ENCODE measurements at regions not wholly inside any gene's neighbourhood (a gene's known extent, or its start where the extent isn't known, plus 50 kb on each side); places are given as distances from the start of the nearest gene placed in this dataset.

GRCh38 chr11:47917599-47918369 lies 62.6 kb upstream of the PTPRJ start (continued):
- TF ChIP-seq DIDO1 (tag; IDR thresholded peaks at IDR 0.05; ENCODE audit: low read depth): no peak
- TF ChIP-seq TCFL5 (CRISPR knock-in tag; conservative IDR thresholded peaks at IDR 0.05): no peak
- no peak for TF ChIP-seq STAT6 (CRISPR knock-in tag; IDR thresholded peaks at IDR 0.05)
- no peak for TF ChIP-seq EZH2 (IDR thresholded peaks at IDR 0.05; ENCODE audit: borderline replicate concordance, low read depth, low read length)
- no peak for TF ChIP-seq NBN (IDR thresholded peaks at IDR 0.05; ENCODE audit: low read depth)
- peak; percentile 84 for TF ChIP-seq SNIP1 (IDR thresholded peaks at IDR 0.05; ENCODE audit: low read depth)
- peak; percentile 97 for TF ChIP-seq RAD51 (IDR thresholded peaks at IDR 0.05; ENCODE audit: borderline replicate concordance, low read depth)
- TF ChIP-seq HOMEZ (CRISPR knock-in tag; IDR thresholded peaks at IDR 0.05): no peak
- peak; percentile 47; the same call in 1 of the 2 replicates for TF ChIP-seq POLR2A (conservative IDR thresholded peaks at IDR 0.05)
- TF ChIP-seq PYGO2 (tag; IDR thresholded peaks at IDR 0.05): no peak
- no peak for TF ChIP-seq ZNF217 (CRISPR knock-in tag; IDR thresholded peaks at IDR 0.05)
- TF ChIP-seq HDAC8 (tag; IDR thresholded peaks at IDR 0.05): no peak
- 0 out of 2 replicates have a peak, but pooled peaks have one; percentile 31 for TF ChIP-seq JUN (IDR thresholded peaks at IDR 0.05; ENCODE audit: borderline replicate concordance, low read depth, low read length)
- TF ChIP-seq JUN (CRISPR knock-in tag; IDR thresholded peaks at IDR 0.05; ENCODE audit: borderline replicate concordance): no peak
- peak; percentile 41 for TF ChIP-seq NFYB (IDR thresholded peaks at IDR 0.05; ENCODE audit: extremely low read depth, insufficient read length)
- no peak for TF ChIP-seq CSDE1 (IDR thresholded peaks at IDR 0.05)
- TF ChIP-seq FUS (optimal IDR thresholded peaks at IDR 0.05; ENCODE audit: low read depth, low read length): no peak
- TF ChIP-seq RBM14 (IDR thresholded peaks at IDR 0.05; ENCODE audit: borderline replicate concordance, insufficient read depth, low read depth, low read length): no peak
- no peak for TF ChIP-seq MCM3 (IDR thresholded peaks at IDR 0.05)
- TF ChIP-seq BHLHE40 (IDR thresholded peaks at IDR 0.05; ENCODE audit: low read length): no peak
- TF ChIP-seq GTF2B (IDR thresholded peaks at IDR 0.05; ENCODE audit: extremely low read depth, insufficient read length): no peak
- TF ChIP-seq GABPA (tag; conservative IDR thresholded peaks at IDR 0.05; ENCODE audit: low read depth): no peak; the same call in 1 of the 2 replicates
- no peak for TF ChIP-seq MAFK (IDR thresholded peaks at IDR 0.05; ENCODE audit: low read length)
- TF ChIP-seq ESRRB (CRISPR knock-in tag; IDR thresholded peaks at IDR 0.05; ENCODE audit: borderline replicate concordance): no peak
- TF ChIP-seq MCM7 (IDR thresholded peaks at IDR 0.05): no peak

Measured in K562 (cell line).